Tibial artery (tissue), 4 donors: ENCODE measurements at regions not wholly inside any gene's neighbourhood (a gene's known extent, or its start where the extent isn't known, plus 50 kb on each side); places are given as distances from the start of the nearest gene placed in this dataset.

Experiments used
- DNase-seq, 2 donors: peaks; one replicate each; pipeline ENCODE4 v3.0.0-alpha.2; 2019
- H3K27ac ChIP-seq, 2 donors: fragments of 200-600 bp; sonication (generic) in 1 of 2; 1 replicate in 1 of 2; 2 replicates in 1 of 2; pipeline ENCODE4 v1.5.1; 2018 to 2019; ENCODE audit warnings: mild to moderate bottlenecking in 1 of 2
- H3K27me3 ChIP-seq, 2 donors: fragments of 200-600 bp; sonication (generic) in 1 of 2; one replicate each; pipeline versions ENCODE4 v1.5.1 to v1.6.0; 2016 to 2019
- H3K36me3 ChIP-seq, 3 donors: fragments of 200-600 bp; sonication (generic) in 2 of 3; one replicate each; pipeline ENCODE4 v1.5.1; 2016 to 2019; ENCODE audit warnings: mild to moderate bottlenecking in 2 of 3
- H3K4me1 ChIP-seq, 4 donors: fragments of 200-600 bp; sonication (generic) in 2 of 4; 1 replicate in 3 of 4; 2 replicates in 1 of 4; pipeline ENCODE4 v1.5.1; 2016 to 2019
- H3K4me3 ChIP-seq, 2 donors: fragments of 200-600 bp; sonication (generic) in 1 of 2; 1 replicate in 1 of 2; 2 replicates in 1 of 2; pipeline ENCODE4 v1.5.1; 2018 to 2019; ENCODE audit warnings: mild to moderate bottlenecking in 2 of 2
- H3K9me3 ChIP-seq, 3 donors: fragments of 200-600 bp; sonication (generic) in 1 of 3; one replicate each; pipeline ENCODE4 v1.5.1; 2016 to 2019
- intact Hi-C: fragments of 100-400 bp; cut with DNase I; formaldehyde crosslinking; loops from one replicate; pipeline ENCODE4 v1.15.0; 2023; ENCODE audit warnings: low total_unique reads
- TF ChIP-seq, protein P1 (sequence below), 2 experiments: fragments of 200-600 bp in 1 of 2; fragments of 450-650 bp in 1 of 2; IDR thresholded peaks; one replicate each; pipeline ENCODE4 v1.5.1; 2017 to 2019; ENCODE audit warnings: antibody characterized with exemption in 2 of 2, mild to moderate bottlenecking in 1 of 2, moderate library complexity in 1 of 2

DNA sequence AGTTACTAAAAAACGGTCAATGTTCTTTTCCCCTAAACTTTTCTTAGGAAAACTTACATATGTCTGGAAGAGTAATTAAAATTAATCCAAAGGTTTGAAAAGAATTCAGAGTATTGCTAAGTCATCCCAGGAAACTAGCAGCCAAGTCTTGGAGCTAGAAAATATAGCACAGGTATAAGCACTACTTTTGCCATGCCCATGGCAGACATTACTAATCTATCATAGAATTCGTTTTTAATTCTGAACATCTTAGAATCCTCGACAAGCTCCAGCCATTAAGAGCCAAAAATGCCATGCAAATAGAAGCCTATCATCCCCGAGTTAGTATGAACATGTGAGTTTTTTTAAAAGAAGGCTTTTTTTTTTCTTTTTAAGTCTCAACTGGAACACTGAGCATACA is 395.0 kb downstream of the ZEB2 start:
- Histone ChIP-seq H3K36me3 (no peaks in the 10 kb centered on the region), H3K4me3 (no peak overlapping the region), H3K4me1 (no peaks in the 10 kb centered on the region), H3K9me3 (no peaks in the 10 kb centered on the region), H3K27me3 (no peaks in the 10 kb centered on the region), H3K27ac (no peak overlapping the region)
- DNase-seq: no peak
- intact Hi-C loops: no loop called here
- TF ChIP-seq, protein P1, sequence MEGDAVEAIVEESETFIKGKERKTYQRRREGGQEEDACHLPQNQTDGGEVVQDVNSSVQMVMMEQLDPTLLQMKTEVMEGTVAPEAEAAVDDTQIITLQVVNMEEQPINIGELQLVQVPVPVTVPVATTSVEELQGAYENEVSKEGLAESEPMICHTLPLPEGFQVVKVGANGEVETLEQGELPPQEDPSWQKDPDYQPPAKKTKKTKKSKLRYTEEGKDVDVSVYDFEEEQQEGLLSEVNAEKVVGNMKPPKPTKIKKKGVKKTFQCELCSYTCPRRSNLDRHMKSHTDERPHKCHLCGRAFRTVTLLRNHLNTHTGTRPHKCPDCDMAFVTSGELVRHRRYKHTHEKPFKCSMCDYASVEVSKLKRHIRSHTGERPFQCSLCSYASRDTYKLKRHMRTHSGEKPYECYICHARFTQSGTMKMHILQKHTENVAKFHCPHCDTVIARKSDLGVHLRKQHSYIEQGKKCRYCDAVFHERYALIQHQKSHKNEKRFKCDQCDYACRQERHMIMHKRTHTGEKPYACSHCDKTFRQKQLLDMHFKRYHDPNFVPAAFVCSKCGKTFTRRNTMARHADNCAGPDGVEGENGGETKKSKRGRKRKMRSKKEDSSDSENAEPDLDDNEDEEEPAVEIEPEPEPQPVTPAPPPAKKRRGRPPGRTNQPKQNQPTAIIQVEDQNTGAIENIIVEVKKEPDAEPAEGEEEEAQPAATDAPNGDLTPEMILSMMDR (IDR thresholded peaks at IDR 0.05): no peak

DNA sequence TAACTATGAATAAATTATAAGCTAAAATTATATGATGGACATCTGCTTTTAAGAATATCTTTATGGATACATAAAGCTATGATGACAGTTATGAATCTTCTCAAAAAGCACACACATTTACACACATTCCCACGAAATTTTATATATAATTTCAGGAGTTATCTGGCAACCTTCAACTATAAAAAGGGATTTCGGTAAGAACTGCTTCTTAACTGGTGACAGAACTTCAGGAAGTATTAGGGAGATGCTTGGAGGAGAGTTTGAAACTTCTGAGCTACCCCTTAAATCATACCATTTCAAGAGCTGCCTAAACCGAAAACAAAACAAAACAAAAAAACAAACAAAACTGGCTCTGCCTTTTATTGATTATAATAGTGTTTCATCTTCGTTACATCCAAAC is 399.4 kb downstream of the ZEB2 start:
- H3K4me3 ChIP-seq: no peak overlapping the region
- DNase-seq: no peak
- TF ChIP-seq, protein P1 (IDR thresholded peaks at IDR 0.05): no peak
- intact Hi-C loops: no loop called here
- H3K9me3 ChIP-seq: no peaks in the 10 kb centered on the region
- no peaks in the 10 kb centered on the region for H3K4me1 ChIP-seq
- no peaks in the 10 kb centered on the region for H3K36me3 ChIP-seq
- no peaks in the 10 kb centered on the region for H3K27me3 ChIP-seq
- H3K27ac ChIP-seq: no peak overlapping the region

DNA sequence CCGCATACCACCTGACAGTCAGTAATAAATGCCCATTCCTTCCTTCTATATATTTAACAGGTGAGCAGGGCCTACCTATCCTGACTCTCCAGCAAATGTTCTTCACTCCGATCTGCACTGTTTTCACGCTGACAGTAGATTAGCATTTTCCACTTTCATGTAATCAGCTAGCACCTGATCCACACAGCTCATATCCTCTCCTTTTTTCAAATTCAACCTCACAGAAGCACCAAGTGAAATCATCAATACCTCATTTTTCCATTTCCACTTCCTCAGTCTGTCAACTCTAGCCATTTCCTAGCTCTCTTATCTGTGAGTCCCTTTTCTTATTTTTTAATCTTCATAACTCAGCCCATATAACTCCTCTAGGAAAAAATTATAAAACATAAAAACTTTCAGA is 402.8 kb downstream of the ZEB2 start:
- Histone ChIP-seq H3K27me3 (no peaks in the 10 kb centered on the region), H3K27ac (no peak overlapping the region), H3K4me3 (no peak overlapping the region), H3K4me1 (no peaks in the 10 kb centered on the region), H3K9me3 (no peaks in the 10 kb centered on the region), H3K36me3 (no peaks in the 10 kb centered on the region)
- TF ChIP-seq, protein P1 (IDR thresholded peaks at IDR 0.05): no peak
- DNase-seq: no peak
- intact Hi-C loops: no loop called here

DNA sequence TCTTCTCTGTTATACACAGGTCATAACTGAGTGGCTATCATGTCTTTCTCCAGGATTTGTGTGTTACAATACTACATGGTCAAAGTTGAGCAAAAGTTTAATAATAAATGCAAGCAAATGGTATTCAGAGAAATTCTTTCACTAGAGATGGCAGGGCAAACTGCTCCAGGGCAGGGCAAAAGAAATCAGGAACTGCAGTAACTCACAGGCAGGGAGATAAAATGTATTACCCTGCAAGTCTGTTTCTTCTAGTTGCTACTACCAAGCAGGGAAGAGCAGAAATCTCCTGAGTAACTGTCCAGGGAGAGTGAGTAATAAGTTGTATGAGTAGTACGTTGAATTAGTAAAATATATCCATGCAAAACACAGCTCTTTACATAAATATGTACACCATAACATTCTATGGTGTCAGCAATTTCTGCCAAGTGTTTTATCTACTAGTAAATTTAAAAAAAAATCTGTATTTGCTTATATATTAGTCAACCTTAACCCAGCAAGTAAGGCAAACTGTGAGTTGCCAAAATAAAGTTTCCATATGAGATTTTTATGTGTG is 404.1 kb downstream of the ZEB2 start:
- TF ChIP-seq, protein P1 (IDR thresholded peaks at IDR 0.05): no peak
- H3K9me3 ChIP-seq: no peaks in the 10 kb centered on the region
- no peak overlapping the region for H3K4me3 ChIP-seq
- DNase-seq: no peak
- H3K27ac ChIP-seq: no peak overlapping the region
- peaks cover 0 to 13% (median 7%) of the 10 kb centered on the region in 4 donors for H3K4me1 ChIP-seq
- intact Hi-C loops: no loop called here
- no peaks in the 10 kb centered on the region for H3K36me3 ChIP-seq
- no peaks in the 10 kb centered on the region for H3K27me3 ChIP-seq

DNA sequence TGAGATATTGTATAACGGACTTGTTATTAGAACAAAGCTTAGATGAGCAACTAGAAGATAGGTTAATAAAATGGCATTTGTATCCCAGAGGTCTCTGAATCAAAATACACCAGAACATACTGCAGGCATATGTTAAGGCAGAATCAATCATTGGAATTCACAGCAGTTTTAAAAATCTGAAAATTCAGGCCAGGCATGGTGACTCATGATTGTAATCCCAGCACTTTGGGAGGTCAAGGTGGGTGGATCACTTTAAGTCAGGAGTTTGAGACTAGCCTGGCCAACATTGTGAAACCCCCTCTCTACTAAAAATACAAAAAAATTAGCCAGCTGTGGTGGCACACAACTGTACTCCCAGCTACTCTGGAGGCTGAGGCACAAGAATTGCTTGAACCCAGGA is 405.2 kb downstream of the ZEB2 start:
- intact Hi-C loops: no loop called here
- DNase-seq: no peak

More for the DNA sequence above, 405.2 kb downstream of the ZEB2 start:
- Histone ChIP-seq H3K9me3 (no peaks in the 10 kb centered on the region), H3K27ac (no peak overlapping the region), H3K27me3 (no peaks in the 10 kb centered on the region), H3K4me1 (peaks cover 0 to 14% (median 7%) of the 10 kb centered on the region in 4 donors), H3K4me3 (no peak overlapping the region), H3K36me3 (no peaks in the 10 kb centered on the region)
- TF ChIP-seq, protein P1 (IDR thresholded peaks at IDR 0.05): no peak
